Sigmoid colon (tissue), 6 donors: ENCODE measurements at regions not wholly inside any gene's neighbourhood (a gene's known extent, or its start where the extent isn't known, plus 50 kb on each side); places are given as distances from the start of the nearest gene placed in this dataset.

Experiments used
- DNase-seq: peaks from one replicate; pipeline ENCODE4 v3.0.0-alpha.2; 2019
- H3K27ac ChIP-seq, 4 donors: fragments of 200-600 bp; sonication (generic); one replicate each; pipeline ENCODE4 v1.5.1; 2016 to 2019; ENCODE audit warnings: mild to moderate bottlenecking in 1 of 4
- H3K27me3 ChIP-seq, 3 donors: fragments of 200-600 bp; sonication (generic); one replicate each; pipeline ENCODE4 v1.5.1; 2019; ENCODE audit warnings: mild to moderate bottlenecking in 1 of 3
- H3K36me3 ChIP-seq, 4 donors: fragments of 200-600 bp; sonication (generic); one replicate each; pipeline ENCODE4 v1.5.1; 2016 to 2019
- H3K4me1 ChIP-seq, 4 donors: fragments of 200-600 bp; sonication (generic); one replicate each; pipeline ENCODE4 v1.5.1; 2017 to 2019
- H3K4me3 ChIP-seq, 4 donors: fragments of 200-600 bp; sonication (generic); one replicate each; pipeline ENCODE4 v1.5.1; 2017 to 2019; ENCODE audit warnings: mild to moderate bottlenecking in 2 of 4, moderate library complexity in 1 of 4
- H3K9me3 ChIP-seq, 4 donors: fragments of 200-600 bp in 3 of 4; sonication (generic) in 3 of 4; one replicate each; pipeline versions ENCODE4 v1.5.1 to v1.6.1; 2013 to 2019
- CTCF ChIP-seq, 4 experiments: fragments of 450-650 bp in 3 of 4; fragments of 200-600 bp in 1 of 4; IDR thresholded peaks; one replicate each; pipeline ENCODE4 v1.5.1; 2016 to 2019; ENCODE audit warnings: antibody characterized with exemption in 4 of 4, mild to moderate bottlenecking in 3 of 4, moderate library complexity in 2 of 4
- EP300 ChIP-seq, 4 donors: sonication (generic); formaldehyde crosslinking; IDR thresholded peaks; one replicate each; pipeline ENCODE4 v1.6.1; 2017; ENCODE audit warnings: antibody characterized with exemption in 4 of 4
- POLR2A ChIP-seq, 2 donors: fragments of 450-650 bp; IDR thresholded peaks; one replicate each; pipeline ENCODE4 v1.6.1; 2016; ENCODE audit warnings: antibody characterized with exemption in 2 of 2, mild to moderate bottlenecking in 2 of 2, moderate library complexity in 2 of 2
- POLR2AphosphoS5 ChIP-seq, 4 donors: sonication (generic); formaldehyde crosslinking; IDR thresholded peaks; one replicate each; pipeline ENCODE4 v1.6.1; 2017; ENCODE audit warnings: antibody characterized with exemption in 4 of 4
- WGBS, 2 donors: extraction: QIAGEN DNeasy Blood & Tissue Kit; methylation state at CpG; one replicate each; pipeline ENCODE4 v1.1.7; 2013; 5-methylcytosine and 5-hydroxymethylcytosine counted together
- intact Hi-C: fragments of 100-400 bp; cut with DNase I; formaldehyde crosslinking; loops from one replicate; pipeline ENCODE4 v1.15.1; 2023
- donor health status: healthy with polysubstance abuse.
- donor health status: healthy.

DNA sequence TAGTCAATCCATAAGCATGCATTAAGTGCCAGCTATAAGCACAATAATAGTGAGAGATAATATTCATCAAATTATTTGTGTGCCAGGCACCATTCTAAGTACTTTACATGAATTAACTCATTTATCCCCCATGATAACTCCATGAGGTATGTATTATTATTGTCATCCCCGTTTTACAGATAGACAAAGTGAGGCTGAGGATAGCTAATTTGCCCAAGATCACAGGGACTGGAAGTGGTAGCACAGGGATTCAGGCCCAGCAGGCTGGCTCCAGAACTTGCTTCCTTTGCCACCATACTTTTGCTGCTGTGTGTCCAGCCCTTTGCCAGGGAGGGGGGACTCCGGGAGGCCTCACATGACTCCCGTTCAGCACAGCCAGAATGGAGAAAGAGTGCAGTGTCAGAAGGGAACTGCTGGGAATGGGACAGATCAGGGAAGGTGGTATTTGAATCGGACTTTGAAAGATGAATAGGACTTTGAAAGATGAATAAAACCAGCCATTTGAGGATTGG is 128.0 kb upstream of the PWP1 start:
- TF ChIP-seq POLR2AphosphoS5 (IDR thresholded peaks at IDR 0.05) = no peak
- TF ChIP-seq POLR2A (IDR thresholded peaks at IDR 0.05) = no peak
- no peak for TF ChIP-seq EP300 (IDR thresholded peaks at IDR 0.05)
- no peak for TF ChIP-seq CTCF (IDR thresholded peaks at IDR 0.05)
- Histone ChIP-seq H3K4me3 (no peak overlapping the region), H3K36me3 (no peaks in the 10 kb centered on the region), H3K27me3 (no peaks in the 10 kb centered on the region), H3K9me3 (no peaks in the 10 kb centered on the region), H3K27ac (no peak overlapping the region), H3K4me1 (no peaks in the 10 kb centered on the region)
- intact Hi-C loops = no loop called here
- 86 to 87% methylated on average over 4 of the region's 4 CpGs for WGBS, 2 donors
- no peak for DNase-seq

DNA sequence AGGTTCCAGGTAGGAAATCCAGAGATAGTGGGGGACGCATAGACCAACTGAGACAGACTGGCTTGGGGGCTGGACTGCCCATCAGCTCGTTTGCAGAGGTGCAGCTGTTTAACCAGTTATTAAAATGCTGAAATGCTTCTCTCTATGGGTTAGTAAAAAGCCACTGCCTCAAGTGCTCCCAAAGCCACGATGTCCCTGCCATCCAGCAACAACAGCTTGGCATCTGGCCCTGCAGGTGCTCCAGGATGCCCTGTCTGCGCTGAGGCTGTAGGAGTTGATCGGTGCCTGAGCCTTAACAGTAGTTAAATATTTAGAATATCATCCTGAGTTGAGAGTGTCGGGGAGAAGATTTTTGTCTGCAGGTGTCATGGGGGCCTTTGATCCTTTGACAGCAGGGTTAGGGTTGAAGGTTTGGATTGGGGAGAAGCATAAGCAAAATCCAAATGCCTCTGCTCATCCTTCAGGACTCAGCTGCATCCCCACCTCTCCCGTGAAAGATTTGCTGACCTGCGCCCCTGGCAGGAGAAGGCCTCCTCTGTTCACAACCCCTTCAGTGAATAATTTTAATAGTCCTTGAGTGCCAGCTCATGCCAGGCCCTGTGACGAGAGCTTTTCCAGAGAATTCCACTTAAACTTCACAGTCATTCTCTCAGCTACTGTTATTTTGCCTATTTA is 127.3 kb upstream of the PWP1 start:
- H3K4me3 ChIP-seq = no peak overlapping the region
- intact Hi-C loops = no loop called here
- no peaks in the 10 kb centered on the region for H3K27me3 ChIP-seq
- no peaks in the 10 kb centered on the region for H3K4me1 ChIP-seq
- no peak overlapping the region for H3K27ac ChIP-seq
- H3K36me3 ChIP-seq = no peaks in the 10 kb centered on the region
- no peak for DNase-seq
- TF ChIP-seq CTCF (IDR thresholded peaks at IDR 0.05) (no peak), POLR2A (IDR thresholded peaks at IDR 0.05) (no peak), EP300 (IDR thresholded peaks at IDR 0.05) (no peak), POLR2AphosphoS5 (IDR thresholded peaks at IDR 0.05) (no peak)
- 78 to 86% methylated on average over 9 of the region's 9 CpGs for WGBS, 2 donors
- H3K9me3 ChIP-seq = no peaks in the 10 kb centered on the region

- Histone ChIP-seq H3K36me3 (no peaks in the 10 kb centered on the region), H3K27ac (no peak overlapping the region), H3K4me1 (no peaks in the 10 kb centered on the region), H3K27me3 (no peaks in the 10 kb centered on the region), H3K9me3 (no peaks in the 10 kb centered on the region), H3K4me3 (no peak overlapping the region)
- WGBS, 2 donors = 78 to 80% methylated on average over 5 of the region's 5 CpGs
- intact Hi-C loops = no loop called here
- DNase-seq = no peak
- TF ChIP-seq POLR2A (IDR thresholded peaks at IDR 0.05) (no peak), EP300 (IDR thresholded peaks at IDR 0.05) (no peak), POLR2AphosphoS5 (IDR thresholded peaks at IDR 0.05) (no peak), CTCF (IDR thresholded peaks at IDR 0.05) (no peak)
These were observed 126.7 kb upstream of the PWP1 start for GRCh38 chr12:107558816-107559382.

DNA sequence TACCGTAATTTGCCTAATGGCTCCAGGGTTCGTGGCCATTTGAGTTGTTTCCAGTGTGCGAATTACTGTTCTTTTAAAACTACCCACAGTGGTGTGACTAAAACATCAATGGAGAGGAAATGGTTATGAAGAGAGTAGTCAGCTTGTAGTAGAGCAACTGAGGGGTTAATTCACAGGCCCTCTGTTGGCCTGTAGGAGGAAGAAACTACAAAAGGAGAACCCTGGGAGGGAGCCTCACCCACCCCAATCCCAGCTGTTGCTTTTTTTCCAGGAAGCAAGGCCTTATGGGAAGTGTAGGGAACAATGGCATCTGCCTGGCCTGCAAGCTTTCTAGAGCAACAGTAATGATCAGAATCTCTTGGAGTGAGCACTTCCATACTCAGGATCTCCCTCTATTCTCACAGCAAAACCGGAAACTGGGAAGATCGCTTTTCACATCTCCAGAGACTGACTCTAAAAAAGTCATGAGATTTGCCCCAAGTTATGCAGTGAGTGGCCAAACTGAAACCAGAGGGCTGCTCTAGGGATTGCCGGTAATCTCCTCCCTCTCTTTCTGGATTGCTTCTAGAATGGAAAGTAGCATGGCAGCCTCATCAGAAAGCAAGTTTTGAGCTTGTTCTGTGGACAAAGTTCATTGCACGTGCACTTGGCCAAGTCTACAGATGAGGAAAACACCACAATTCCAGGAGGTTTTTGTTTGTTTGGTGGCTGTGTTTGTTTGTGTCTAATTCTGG is 125.3 kb upstream of the PWP1 start:
- WGBS, 2 donors = 85 to 86% methylated on average over 7 of the region's 7 CpGs
- Histone ChIP-seq H3K4me3 (no peak overlapping the region), H3K27me3 (no peaks in the 10 kb centered on the region), H3K9me3 (no peaks in the 10 kb centered on the region), H3K36me3 (no peaks in the 10 kb centered on the region), H3K27ac (no peak overlapping the region), H3K4me1 (no peaks in the 10 kb centered on the region)
- intact Hi-C loops = no loop called here
- DNase-seq = no peak
- TF ChIP-seq POLR2AphosphoS5 (IDR thresholded peaks at IDR 0.05) (no peak), CTCF (IDR thresholded peaks at IDR 0.05) (no peak), POLR2A (IDR thresholded peaks at IDR 0.05) (no peak), EP300 (IDR thresholded peaks at IDR 0.05) (no peak)
